ENCODE measurements at regions not wholly inside any gene's neighbourhood (a gene's known extent, or its start where the extent isn't known, plus 50 kb on each side); places are given as distances from the start of the nearest gene placed in this dataset.
"Not testable (repeated sequence)": the region's sequence is repeated elsewhere in the genome, so short reads cannot be mapped to it uniquely, and the experiment has no call there.

- Histone ChIP-seq H3K9me3 (ENCODE audit: control insufficient read depth, insufficient read depth, low read depth, low read length) (no peaks in the 10 kb centered on the region), H3K79me2 (ENCODE audit: control insufficient read depth, insufficient read depth, low read length) (no peaks in the 10 kb centered on the region), H3K27ac (ENCODE audit: insufficient read depth, low read length) (no peak overlapping the region), H3K9ac (ENCODE audit: insufficient read depth, low read length) (no peak overlapping the region), H3K4me1 (ENCODE audit: control insufficient read depth, extremely low read depth, insufficient read depth, low read length) (no peaks in the 10 kb centered on the region), H4K20me1 (ENCODE audit: control insufficient read depth, extremely low read depth, insufficient read depth, low read length) (no peaks in the 10 kb centered on the region), H3K4me3 (replicated peaks in 1 of 4; ENCODE audit: control extremely low read depth in 1 of 4, insufficient read depth in 1 of 4, low read depth in 3 of 4, low read length in 4 of 4) (no peak overlapping the region), H3K36me3 (ENCODE audit: control insufficient read depth, insufficient read depth, low read length) (no peaks in the 10 kb centered on the region), H2AFZ (ENCODE audit: low read length) (no peak overlapping the region), H3K4me2 (ENCODE audit: extremely low read depth, insufficient read depth, low read length) (no peak overlapping the region), H3K27me3 (ENCODE audit: control insufficient read depth, insufficient read depth, low read length) (no peaks in the 10 kb centered on the region)
- TF ChIP-seq CTCF (conservative IDR thresholded peaks at IDR 0.05 in 1 of 2, IDR thresholded peaks at IDR 0.05 in 1 of 2; ENCODE audit: low read depth in 1 of 2, low read length in 2 of 2) (no peak), EZH2 (IDR thresholded peaks at IDR 0.05; ENCODE audit: low read length, missing control alignments) (no peak)
- DNase-seq (ENCODE audit: low read depth in 2 of 2): no peak
Measured at GRCh38 chr9:101832486-101832885, 94.0 kb upstream of the GRIN3A start.

GRCh38 chr9:101821450-101821849, 83.0 kb upstream of the GRIN3A start:
- not testable (repeated sequence) for H3K27me3 ChIP-seq (ENCODE audit: control insufficient read depth, insufficient read depth, low read length); H4K20me1 ChIP-seq (ENCODE audit: control insufficient read depth, extremely low read depth, insufficient read depth, low read length); H3K27ac ChIP-seq (ENCODE audit: insufficient read depth, low read length); H2AFZ ChIP-seq (ENCODE audit: low read length); H3K79me2 ChIP-seq (ENCODE audit: control insufficient read depth, insufficient read depth, low read length); H3K9ac ChIP-seq (ENCODE audit: insufficient read depth, low read length); H3K4me2 ChIP-seq (ENCODE audit: extremely low read depth, insufficient read depth, low read length); DNase-seq (ENCODE audit: low read depth in 2 of 2); H3K4me1 ChIP-seq (ENCODE audit: control insufficient read depth, extremely low read depth, insufficient read depth, low read length); H3K36me3 ChIP-seq (ENCODE audit: control insufficient read depth, insufficient read depth, low read length); H3K9me3 ChIP-seq (ENCODE audit: control insufficient read depth, insufficient read depth, low read depth, low read length); H3K4me3 ChIP-seq (replicated peaks in 1 of 4; ENCODE audit: control extremely low read depth in 1 of 4, insufficient read depth in 1 of 4, low read depth in 3 of 4, low read length in 4 of 4)

GRCh38 chr9:101820983-101821382, 82.5 kb upstream of the GRIN3A start:
- H4K20me1 ChIP-seq (ENCODE audit: control insufficient read depth, extremely low read depth, insufficient read depth, low read length); H3K27me3 ChIP-seq (ENCODE audit: control insufficient read depth, insufficient read depth, low read length); H3K4me2 ChIP-seq (ENCODE audit: extremely low read depth, insufficient read depth, low read length); H3K4me3 ChIP-seq (replicated peaks in 1 of 4; ENCODE audit: control extremely low read depth in 1 of 4, insufficient read depth in 1 of 4, low read depth in 3 of 4, low read length in 4 of 4); DNase-seq (ENCODE audit: low read depth in 2 of 2); H3K36me3 ChIP-seq (ENCODE audit: control insufficient read depth, insufficient read depth, low read length); H3K4me1 ChIP-seq (ENCODE audit: control insufficient read depth, extremely low read depth, insufficient read depth, low read length); H2AFZ ChIP-seq (ENCODE audit: low read length); H3K9me3 ChIP-seq (ENCODE audit: control insufficient read depth, insufficient read depth, low read depth, low read length); H3K9ac ChIP-seq (ENCODE audit: insufficient read depth, low read length); H3K79me2 ChIP-seq (ENCODE audit: control insufficient read depth, insufficient read depth, low read length); H3K27ac ChIP-seq (ENCODE audit: insufficient read depth, low read length): not testable (repeated sequence)

- no peak overlapping the region for H3K9ac ChIP-seq (ENCODE audit: insufficient read depth, low read length)
- H3K4me3 ChIP-seq (replicated peaks in 1 of 4; ENCODE audit: control extremely low read depth in 1 of 4, insufficient read depth in 1 of 4, low read depth in 3 of 4, low read length in 4 of 4): no peak overlapping the region
Measured at GRCh38 chr9:101814064-101814463, 75.6 kb upstream of the GRIN3A start.

GRCh38 chr9:101807879-101808278, 69.4 kb upstream of the GRIN3A start:
- not testable (repeated sequence) for H3K4me3 ChIP-seq (replicated peaks in 1 of 4; ENCODE audit: control extremely low read depth in 1 of 4, insufficient read depth in 1 of 4, low read depth in 3 of 4, low read length in 4 of 4); DNase-seq (ENCODE audit: low read depth in 2 of 2); H3K36me3 ChIP-seq (ENCODE audit: control insufficient read depth, insufficient read depth, low read length); H3K27ac ChIP-seq (ENCODE audit: insufficient read depth, low read length); H3K27me3 ChIP-seq (ENCODE audit: control insufficient read depth, insufficient read depth, low read length); H3K9me3 ChIP-seq (ENCODE audit: control insufficient read depth, insufficient read depth, low read depth, low read length); H3K4me1 ChIP-seq (ENCODE audit: control insufficient read depth, extremely low read depth, insufficient read depth, low read length); H4K20me1 ChIP-seq (ENCODE audit: control insufficient read depth, extremely low read depth, insufficient read depth, low read length); H3K9ac ChIP-seq (ENCODE audit: insufficient read depth, low read length); H2AFZ ChIP-seq (ENCODE audit: low read length); H3K4me2 ChIP-seq (ENCODE audit: extremely low read depth, insufficient read depth, low read length); H3K79me2 ChIP-seq (ENCODE audit: control insufficient read depth, insufficient read depth, low read length)

More at GRCh38 chr9:101814064-101814463, 75.6 kb upstream of the GRIN3A start:
- no peaks in the 10 kb centered on the region for H3K79me2 ChIP-seq (ENCODE audit: control insufficient read depth, insufficient read depth, low read length)
- no peak overlapping the region for H2AFZ ChIP-seq (ENCODE audit: low read length)
- TF ChIP-seq CTCF (conservative IDR thresholded peaks at IDR 0.05 in 1 of 2, IDR thresholded peaks at IDR 0.05 in 1 of 2; ENCODE audit: low read depth in 1 of 2, low read length in 2 of 2) (no peak), EZH2 (IDR thresholded peaks at IDR 0.05; ENCODE audit: low read length, missing control alignments) (no peak)
- no peaks in the 10 kb centered on the region for H3K27me3 ChIP-seq (ENCODE audit: control insufficient read depth, insufficient read depth, low read length)
- H4K20me1 ChIP-seq (ENCODE audit: control insufficient read depth, extremely low read depth, insufficient read depth, low read length): no peaks in the 10 kb centered on the region
- H3K4me1 ChIP-seq (ENCODE audit: control insufficient read depth, extremely low read depth, insufficient read depth, low read length): no peaks in the 10 kb centered on the region
- no peak for DNase-seq (ENCODE audit: low read depth in 2 of 2)
- H3K36me3 ChIP-seq (ENCODE audit: control insufficient read depth, insufficient read depth, low read length): no peaks in the 10 kb centered on the region
- no peak overlapping the region for H3K27ac ChIP-seq (ENCODE audit: insufficient read depth, low read length)
- H3K4me2 ChIP-seq (ENCODE audit: extremely low read depth, insufficient read depth, low read length): no peak overlapping the region
- no peaks in the 10 kb centered on the region for H3K9me3 ChIP-seq (ENCODE audit: control insufficient read depth, insufficient read depth, low read depth, low read length)

Data from fibroblast of lung (primary cell).